Activated CD4-positive, CD25-positive, alpha-beta regulatory T cell treated with anti-CD3 and anti-CD28 coated beads, Interleukin-2, amount 50 U/mL, for 16 hours (primary cell): ENCODE measurements at regions not wholly inside any gene's neighbourhood (a gene's known extent, or its start where the extent isn't known, plus 50 kb on each side); places are given as distances from the start of the nearest gene placed in this dataset.

ENCODE experiments used
- DNase-seq: peaks from one replicate; pipeline ENCODE4 v3.0.0-alpha.2; 2020; ENCODE audit warnings: low read depth, low spot score

- DNase-seq: no peak
Observed at GRCh38 chr1:201769072-201769471, 59.9 kb upstream of the IPO9 start.

GRCh38 chr1:201769966-201770365 is 59.0 kb upstream of the IPO9 start:
- no peak for DNase-seq

- no peak for DNase-seq
Observed at GRCh38 chr1:201771466-201771865, 57.5 kb upstream of the IPO9 start.

GRCh38 chr1:201772178-201772577 is 56.8 kb upstream of the IPO9 start:
- no peak for DNase-seq

- no peak for DNase-seq
Observed at GRCh38 chr1:201773764-201774163, 55.2 kb upstream of the IPO9 start.

- no peak for DNase-seq
Observed at GRCh38 chr1:201774224-201774982, 54.6 kb upstream of the IPO9 start.

- no peak for DNase-seq
Observed at GRCh38 chr1:201774983-201775344, 54.0 kb upstream of the IPO9 start.

GRCh38 chr1:201775380-201775779 is 53.6 kb upstream of the IPO9 start:
- DNase-seq: no peak

GRCh38 chr1:201778279-201779065 is 50.5 kb upstream of the IPO9 start:
- DNase-seq: no peak
